ENCODE measurements at regions not wholly inside any gene's neighbourhood (a gene's known extent, or its start where the extent isn't known, plus 50 kb on each side); places are given as distances from the start of the nearest gene placed in this dataset.

GRCh38 chr1:117809764-117810163, 119.7 kb downstream of the GDAP2 start:
- no peak for DNase-seq

- no peak for DNase-seq
These were observed 118.9 kb downstream of the GDAP2 start for GRCh38 chr1:117810553-117810952.

GRCh38 chr1:117812869-117813511, 116.4 kb downstream of the GDAP2 start:
- no peak for DNase-seq
